HG02571 (cell line): ENCODE measurements at regions not wholly inside any gene's neighbourhood (a gene's known extent, or its start where the extent isn't known, plus 50 kb on each side); places are given as distances from the start of the nearest gene placed in this dataset.
"Not testable (repeated sequence)": the region's sequence is repeated elsewhere in the genome, so short reads cannot be mapped to it uniquely, and the experiment has no call there.

Source experiments
- ATAC-seq: cut with Tn5 transposase; IDR thresholded peaks from one replicate; pipeline ENCODE4 v1.9.1; 2021; ENCODE audit warnings: mild to moderate bottlenecking, moderate library complexity; ENCODE audit not compliant: unreplicated experiment

DNA sequence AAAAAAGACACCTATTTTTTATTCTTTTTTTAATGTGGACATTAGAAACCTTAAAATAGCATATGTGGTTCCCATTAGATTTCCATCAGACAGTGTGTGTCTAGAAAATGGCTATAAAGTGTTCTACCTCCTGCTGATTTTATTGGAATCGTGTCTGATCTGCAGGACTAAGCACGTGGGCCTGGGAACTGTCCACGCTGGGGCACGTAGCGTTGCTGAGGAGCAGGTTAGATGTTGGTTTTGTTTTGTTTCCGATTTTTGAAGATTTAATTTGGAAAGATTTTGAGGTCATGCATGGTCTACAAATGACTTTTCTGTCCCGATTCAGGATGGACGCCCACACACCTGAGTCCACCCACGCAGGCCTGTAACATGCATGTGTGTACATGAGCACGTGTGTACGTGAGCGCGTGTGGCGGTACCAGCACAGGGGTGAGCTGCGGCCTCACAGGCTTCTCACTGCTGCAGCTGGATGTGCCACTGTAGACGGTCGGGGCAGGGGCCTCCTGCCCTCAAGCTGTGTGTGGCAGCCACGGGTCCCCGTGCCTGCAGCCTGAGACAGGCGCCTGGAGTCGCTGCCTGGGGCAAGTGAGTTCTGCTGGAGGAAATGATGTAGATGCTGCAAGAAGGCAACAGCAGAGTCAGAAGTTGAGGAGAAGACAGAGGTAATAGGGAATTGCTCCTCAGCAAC is 99.7 kb upstream of the CTDP1 start:
- ATAC-seq = no peak

DNA sequence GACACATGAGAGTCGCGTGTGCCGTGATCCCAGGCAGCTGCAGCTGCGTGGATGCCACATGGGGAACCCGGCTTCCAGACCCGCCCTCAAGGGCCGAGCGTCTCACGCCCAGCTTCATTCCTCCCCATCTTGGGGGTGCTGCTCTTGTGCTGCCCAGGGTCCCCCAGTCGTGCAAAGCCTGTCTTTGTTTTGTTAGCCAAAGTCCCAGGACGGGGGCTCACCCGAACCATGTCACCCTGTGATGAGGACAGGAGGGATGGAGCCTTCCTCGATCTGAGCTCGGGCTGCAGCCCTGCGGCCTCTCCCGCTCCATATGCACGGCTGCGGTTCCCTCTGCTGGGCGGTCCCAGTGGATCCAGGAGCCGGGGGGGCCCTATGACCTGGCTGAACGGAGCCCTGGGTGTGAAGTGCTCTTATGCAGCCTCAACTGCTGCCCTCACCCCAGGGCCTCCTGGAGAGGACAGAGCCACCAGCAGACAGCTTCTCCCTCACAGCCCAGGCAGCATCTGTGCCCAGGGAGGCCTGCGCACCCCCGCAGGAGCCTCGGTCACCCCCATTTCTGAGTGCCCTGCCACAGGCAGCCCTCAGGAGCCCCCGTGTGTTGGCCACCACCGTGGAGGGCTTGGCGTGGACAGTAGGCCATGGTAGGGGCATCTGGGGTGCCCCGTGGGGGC is 99.0 kb upstream of the CTDP1 start:
- ATAC-seq = no peak

DNA sequence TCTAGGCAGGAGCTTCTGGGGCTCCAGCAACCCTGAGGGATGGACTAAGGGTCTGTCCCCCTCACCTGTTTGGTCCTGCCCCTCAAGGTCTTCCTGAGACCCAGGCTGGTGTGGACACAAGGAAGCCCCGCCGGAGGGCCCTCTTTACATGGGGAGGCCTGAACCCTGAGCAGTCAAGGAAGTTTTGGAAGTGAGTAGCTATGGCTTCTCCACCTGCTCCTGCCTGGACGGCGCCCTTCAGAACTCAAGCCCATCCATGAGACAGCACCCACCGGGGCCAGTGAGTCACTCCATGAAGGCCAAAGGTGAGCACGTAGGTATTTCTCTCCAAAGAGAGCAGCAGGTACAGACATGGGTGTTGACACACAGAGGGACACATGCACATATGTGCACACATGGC is 98.2 kb upstream of the CTDP1 start:
- ATAC-seq = no peak

DNA sequence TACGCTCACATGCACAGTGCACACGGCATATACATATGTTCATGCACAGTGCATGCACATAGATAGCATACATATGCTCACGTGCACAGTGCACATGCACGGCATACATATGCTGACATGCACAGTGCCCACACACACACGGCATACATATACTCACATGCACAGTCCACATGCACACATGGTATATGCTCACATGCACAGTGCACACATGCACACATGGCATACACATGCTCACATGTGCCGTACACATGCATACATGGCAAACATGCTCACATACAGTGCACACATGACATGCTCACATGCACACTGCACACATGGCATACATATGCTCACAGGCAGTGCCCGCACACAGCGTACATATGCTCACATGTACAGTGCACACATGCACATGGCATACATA is 97.7 kb upstream of the CTDP1 start:
- no peak for ATAC-seq

DNA sequence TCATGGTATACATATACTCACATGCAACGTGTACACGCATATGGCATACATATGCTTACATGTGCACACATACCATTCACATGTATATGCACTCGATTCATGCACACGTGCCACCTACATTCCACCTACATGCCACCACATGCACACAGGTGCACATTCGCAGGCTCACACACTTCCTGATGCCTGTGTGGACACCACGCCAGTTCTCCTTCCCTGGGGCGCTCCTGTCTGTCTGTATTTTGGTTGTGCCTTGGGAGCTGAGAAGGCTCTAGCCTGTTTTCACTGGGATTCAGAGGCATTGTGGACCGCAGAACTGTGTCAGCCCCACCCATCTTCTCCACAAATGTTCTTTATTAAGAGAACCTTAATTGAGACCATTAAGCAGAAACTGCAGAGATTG is 96.6 kb upstream of the CTDP1 start:
- ATAC-seq = no peak

DNA sequence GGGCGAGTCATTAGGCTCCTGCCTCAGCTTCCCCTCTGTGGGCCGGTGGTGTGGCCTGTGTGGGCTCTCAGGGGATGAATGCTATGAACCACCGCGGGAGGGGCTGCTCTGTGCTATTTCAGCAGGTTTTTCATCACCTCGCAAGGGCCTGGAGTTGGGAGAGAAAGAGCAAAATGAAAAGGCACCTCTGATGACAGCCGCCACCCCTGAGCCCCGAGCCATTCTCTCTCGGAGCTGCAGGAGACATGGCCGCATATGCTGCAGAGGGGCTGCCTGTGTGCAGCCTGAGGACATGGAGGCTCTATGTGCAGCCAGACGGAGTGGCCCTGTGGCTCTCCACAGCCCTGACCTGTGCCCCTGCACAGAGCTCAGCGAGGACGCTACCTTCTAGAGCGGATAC is 96.2 kb upstream of the CTDP1 start:
- ATAC-seq = no peak

DNA sequence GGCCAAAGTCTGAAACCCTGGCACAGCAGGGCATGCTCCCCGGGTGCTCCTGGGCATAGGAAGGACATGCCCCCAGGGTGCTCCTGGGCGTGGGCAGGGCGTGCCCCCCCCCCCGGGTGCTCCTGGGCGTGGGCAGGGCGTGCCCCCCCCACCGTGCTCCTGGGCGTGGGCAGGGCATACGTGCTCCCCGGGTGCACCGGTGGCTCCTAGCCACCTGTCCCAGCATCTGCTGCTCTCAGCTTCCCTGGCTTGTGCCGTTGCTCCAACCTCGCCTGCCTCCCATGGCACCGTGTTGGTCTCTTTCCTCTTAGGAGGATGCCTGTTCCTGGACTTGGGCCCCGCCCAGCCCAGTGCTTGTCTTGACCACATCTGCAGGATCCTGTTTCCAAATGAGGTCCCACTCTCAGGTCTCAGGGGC is 95.6 kb upstream of the CTDP1 start:
- no peak for ATAC-seq

DNA sequence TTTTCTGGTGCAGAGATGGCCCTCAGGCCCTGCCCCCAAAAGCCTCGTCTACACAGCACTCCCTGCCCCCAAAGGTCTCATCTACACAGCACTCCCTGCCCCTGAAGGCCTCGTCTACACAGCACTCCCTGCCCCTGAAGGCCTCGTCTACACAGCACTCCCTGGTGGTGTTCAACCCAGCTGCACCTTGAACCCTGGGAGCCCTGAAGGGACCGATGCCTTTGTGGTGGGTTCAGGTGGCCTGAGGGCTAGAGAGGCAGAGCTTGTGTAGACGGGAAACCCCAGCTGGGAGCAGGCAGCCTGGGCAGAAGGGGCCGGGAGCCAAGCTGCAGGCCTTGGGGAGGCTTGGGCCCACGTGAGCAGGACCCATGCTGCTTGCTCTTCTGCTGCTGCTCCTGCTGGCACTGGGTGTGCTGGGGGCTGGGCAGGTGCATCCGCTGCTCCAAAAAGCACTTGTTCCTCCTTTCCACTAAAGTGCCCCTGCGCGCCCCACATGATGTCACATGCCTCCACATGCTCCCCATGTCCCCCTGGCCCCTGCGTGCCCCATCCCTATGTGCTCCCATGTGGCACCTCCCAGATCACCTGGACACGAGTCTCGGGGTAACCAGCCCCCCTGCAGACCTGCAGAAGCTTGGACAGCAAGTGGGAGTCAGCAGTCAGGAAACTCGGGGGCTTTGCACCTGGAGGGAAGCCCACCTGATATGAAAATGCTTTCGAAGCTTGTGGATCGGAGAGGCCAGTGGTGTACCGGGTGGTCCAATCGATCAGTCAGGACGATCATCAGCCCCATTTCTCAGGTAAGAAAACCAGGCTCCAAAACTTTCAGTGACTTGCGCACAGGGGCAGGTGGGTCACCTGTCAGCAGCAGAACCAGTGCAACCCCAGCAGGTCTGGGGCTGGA is 94.9 kb upstream of the CTDP1 start:
- ATAC-seq = no peak

DNA sequence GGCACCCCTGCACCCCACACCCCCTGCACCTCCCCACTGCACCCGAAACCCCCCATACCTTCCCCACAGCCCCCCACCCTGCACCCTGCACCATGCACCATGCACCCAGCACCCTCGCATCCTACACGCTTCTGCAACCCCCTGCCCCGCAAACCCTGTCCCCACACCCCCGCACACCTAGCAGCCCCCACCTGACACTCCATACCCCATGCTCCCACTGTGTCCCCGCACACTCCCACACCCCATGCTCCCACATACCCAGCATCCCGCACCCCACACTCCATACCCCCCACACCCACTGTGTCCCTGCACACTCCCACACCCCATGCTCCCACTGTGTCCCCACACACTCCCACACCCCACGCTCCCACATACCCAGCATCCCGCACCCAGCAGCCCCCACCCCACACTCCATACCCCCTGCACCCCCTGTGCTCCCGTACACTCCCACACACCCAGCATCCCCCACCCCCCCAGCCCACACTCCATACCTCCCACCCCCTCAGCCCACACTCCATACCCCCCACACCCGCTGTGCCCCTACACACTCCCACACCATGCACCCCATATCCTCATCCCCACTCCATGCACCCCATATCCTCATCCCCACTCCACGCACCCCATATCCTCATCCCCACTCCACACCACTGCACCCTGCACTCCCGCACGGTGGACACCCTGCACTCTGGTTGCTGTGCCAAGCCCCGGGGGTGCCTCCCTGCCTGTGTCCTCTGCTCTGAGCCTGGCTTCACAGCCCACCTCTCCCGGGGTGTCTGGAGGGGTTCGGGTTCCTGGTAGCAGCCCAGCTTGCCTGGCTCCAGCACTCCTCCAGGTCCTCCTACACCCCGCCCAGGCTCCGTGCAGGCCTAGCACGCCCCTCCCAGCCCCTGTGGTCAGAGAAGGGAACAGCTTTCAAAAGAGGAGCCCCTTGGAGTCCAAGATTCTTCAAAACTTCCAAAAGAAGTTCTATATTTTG is 93.9 kb upstream of the CTDP1 start:
- no peak for ATAC-seq

DNA sequence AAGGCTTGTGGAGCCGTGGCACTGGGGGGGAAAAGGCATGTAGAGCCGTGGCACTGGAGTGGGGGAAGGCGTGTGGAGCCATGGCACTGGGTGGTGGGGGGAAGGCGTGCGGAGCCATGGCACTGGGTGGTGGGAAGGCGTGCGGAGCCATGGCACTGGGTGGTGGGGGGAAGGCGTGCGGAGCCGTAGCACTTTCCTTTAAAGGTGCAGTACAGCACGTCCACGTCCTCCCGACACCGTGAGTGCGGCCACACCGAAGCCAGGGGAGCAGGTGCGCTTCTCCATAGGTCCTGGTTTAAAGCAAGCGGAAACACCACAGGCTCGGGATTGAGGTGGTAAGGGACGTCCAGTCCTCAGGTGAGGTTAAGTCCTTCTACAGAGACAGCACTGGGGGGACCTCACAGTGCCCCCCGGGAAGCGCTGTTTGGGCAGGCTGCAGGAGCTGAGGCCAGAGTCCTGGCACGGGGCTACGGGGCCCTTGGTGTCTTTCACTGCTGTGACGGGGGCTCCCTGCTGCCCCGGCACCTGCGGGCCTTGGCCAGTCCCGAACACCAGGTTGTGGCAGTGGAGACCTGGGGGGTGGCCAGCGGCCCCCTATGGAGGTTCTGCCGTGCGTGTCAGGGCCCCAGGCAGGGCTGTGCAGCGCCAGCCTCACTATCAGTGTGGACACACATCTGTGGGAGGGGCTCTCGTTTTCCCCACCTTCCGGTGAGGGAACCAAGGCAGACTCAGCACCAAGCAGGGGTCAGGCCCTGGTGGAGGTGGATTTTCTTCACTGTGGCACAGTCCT is 93.0 kb upstream of the CTDP1 start:
- no peak for ATAC-seq

DNA sequence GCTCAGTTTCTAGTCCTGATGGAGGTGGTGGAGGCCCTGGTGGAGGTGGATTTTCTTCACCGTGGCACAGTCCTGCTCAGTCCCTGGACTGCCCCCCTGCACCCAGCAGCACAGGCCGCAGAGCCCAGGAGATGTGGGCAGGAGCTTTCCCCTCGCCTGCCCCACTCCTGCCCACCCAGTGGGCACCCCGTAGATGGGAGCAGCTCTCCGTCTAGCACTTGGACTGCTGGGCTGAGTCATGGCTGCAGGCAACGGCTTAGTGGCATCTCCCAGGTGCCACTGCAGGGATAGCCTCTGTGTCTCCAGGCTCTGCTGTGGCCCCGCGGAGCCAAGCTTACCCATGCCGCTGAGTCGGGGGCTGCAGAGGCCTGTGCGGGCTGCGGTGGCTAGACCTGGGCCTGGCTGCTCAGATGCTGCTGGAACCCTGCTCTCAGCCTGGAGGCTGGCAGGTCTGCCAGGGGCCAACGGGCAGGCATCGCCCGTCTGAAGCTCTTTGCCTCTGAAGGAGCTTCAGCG is 92.3 kb upstream of the CTDP1 start:
- ATAC-seq = no peak

DNA sequence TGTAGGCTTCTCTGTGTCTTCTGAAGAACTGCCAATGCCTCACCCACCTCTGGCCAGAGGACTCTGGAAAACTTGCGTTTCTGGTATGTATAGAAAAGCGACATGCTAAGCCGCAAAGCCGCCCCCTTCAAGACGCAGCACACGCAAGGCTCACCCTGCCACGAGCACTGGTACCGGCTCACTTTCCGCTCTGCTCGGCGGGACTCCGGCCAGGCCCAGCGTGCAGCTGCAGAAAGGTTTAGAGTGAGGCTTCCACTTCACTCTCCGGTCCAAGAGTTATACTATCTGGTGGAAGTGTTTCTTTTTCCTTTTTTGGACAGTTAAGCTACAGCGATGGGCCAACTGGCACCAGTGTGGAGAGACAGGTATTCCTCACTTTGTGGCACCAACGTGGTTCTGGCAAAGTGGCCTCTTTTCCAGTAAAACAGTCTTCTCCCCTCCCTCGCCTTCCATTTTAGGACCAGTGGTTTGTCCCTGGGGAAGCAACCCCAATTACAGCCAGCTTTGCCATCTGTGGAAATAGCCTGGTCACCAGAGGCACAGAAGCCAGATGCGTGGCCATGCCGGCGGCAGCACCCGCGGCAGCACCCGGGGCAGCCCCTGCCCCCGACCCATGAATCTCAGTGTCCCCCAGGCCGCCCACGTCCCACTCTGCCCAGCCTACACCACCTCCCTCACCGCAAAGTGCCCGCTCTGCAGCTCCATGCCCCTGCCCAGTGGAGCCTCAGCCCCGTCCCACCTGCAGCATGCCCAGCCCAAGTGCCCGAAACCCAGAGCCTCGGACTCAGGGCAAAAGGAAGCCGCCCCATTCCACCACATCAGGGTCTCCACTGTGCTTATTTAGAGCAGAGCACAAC is 91.6 kb upstream of the CTDP1 start:
- ATAC-seq = no peak

DNA sequence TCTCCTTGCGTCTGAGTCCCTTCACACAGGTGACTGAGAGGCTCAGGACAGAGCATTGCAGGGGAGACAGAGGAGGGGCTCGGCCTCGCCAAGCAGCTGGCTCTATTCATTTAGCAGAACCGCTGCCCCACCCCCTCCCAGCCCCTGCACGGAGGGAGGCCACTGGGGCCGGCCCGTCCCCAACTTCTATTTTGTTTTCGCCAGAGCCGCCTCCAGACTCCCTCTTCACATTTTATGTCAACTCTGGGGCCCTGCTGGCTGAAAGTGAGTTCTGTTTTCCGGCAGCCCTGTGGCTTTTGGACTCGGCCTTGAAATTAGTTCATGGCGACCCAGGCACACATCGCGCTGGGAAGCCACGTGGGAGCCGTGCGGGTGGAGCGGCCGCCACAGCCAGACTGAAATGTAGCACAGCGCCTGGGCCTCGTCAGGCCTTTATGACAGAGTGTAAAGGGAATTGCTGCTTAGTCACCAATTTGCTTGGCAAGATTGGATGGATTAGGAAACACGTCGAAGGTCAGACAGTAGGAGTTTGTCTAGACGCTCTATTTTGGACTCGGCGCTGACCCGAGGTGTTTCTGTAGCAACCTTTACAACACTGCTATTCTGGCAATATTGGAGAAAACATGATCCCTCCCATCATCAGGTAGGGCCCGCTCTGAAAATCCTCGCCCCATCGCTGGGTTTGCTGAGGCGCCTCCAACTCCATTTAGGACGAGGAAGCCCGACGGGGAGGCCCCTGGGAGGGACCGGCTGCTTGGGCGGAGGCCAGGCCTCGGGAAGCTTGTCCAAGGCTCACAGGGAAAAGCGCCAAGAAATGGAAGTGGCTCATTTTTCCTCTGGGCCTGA is 90.7 kb upstream of the CTDP1 start:
- no peak for ATAC-seq

DNA sequence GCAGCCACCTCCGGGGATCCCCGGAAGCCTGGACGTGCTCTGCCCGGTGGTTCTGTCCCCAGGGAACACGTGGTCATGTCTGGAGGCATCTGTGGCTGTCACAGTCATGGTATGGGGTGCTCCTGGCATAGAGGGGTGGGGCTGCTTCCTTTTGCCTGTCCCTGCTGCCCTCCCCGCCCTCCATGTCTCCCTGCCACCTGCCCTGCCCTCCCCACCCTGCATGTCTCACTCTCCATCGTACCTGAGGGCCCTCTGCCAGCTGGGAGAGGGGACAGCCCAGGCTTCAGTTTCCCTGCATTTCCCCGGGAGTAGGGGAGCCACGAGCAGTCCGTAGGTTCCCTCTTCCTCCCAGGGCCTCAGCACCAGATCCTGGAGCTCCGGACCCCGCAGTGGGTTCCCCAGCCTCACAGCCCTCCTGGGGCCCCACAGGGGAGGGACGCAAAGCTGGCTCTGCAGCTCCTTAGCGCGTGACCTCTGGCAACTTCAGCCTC is 90.0 kb upstream of the CTDP1 start:
- ATAC-seq = no peak

DNA sequence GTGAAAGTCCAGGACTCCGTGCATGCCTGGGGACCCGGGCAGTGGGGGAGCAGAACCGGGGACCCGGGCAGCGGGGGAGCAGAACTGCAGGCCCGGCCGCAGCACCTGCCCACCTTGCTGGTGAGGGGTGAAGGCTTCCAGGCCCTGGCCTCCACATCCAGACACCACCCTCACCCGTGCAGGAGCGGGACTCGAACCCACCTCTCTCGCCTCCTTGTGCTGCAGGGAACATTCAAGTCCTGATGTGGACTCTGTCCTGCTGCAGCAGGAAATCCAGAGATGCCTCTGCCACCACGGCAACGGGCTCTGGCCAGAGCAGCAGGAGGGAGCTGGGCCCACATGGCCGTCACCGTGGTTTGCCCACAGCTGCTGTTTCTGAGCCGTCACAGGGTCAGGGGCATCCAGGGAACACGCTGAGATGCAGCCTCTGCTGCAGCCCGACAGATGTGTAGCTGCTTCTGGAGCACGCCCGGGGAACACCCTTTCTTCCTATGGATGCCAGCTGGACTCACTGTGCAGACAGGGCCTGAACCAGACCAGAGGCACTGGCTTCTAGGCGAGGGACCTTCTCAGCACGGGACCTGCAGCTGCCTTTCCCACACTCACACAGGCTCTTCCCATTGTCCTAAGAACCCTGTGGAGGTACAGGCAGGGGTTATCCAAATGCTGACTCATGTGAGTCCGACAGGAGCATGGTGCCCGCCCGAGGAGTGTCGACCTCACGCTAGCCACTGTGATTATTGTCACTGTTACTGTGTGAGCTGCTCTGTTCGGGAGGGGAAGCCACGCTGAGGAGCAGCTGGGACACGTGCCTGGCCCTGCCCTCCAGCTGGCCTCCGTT is 89.2 kb upstream of the CTDP1 start:
- no peak for ATAC-seq

DNA sequence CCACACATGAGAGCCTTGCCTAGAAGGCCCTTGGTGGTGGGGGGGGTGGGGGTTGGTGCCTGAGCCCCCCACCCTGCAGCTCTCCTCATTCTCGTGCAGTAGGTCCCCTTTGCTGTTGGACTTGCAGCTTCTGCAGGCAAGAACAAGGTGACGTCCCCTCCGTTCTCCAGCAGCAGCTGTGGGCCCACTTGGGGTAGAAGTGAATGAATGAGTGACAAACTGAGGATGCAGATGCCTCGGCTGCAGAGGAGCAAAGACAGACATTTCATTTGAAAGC is 88.6 kb upstream of the CTDP1 start:
- ATAC-seq = no peak

DNA sequence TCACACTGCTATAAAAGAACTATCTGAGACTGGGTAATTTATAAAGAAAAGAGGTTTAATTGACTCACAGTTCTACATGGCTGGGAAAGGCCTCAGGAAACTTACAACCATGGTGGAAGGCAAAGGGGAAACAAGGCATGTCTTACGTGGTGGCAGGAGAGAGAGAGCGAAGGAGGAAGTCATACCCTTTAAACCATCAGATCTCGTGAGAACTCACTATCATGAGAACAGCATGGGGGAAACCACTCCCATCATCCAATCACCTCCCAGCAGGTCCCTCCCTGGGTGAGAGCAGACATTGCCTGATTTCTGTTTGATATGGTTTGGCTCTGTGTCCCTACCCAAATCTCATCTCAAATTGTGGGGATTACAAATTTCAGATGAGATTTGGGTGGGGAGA is 86.9 kb upstream of the CTDP1 start:
- ATAC-seq = not testable (repeated sequence)
